Peyer's patch (tissue), 4 donors: ENCODE measurements at regions not wholly inside any gene's neighbourhood (a gene's known extent, or its start where the extent isn't known, plus 50 kb on each side); places are given as distances from the start of the nearest gene placed in this dataset.
A peak's percentile ranks its signal among the peaks of the same experiment; 100 is the strongest.

Source experiments
- DNase-seq, 3 donors: peaks; one replicate each; pipeline ENCODE4 v3.0.0-alpha.2; 2017 to 2019
- H3K27ac ChIP-seq, 4 donors: fragments of 200-600 bp; sonication (generic); one replicate each; pipeline ENCODE4 v1.5.1; 2016 to 2019
- H3K27me3 ChIP-seq, 2 donors: fragments of 200-600 bp; sonication (generic); one replicate each; pipeline ENCODE4 v1.5.1; 2019
- H3K36me3 ChIP-seq, 3 donors: fragments of 200-600 bp; sonication (generic); one replicate each; pipeline ENCODE4 v1.5.1; 2016 to 2019
- H3K4me1 ChIP-seq, 4 donors: fragments of 200-600 bp; sonication (generic); one replicate each; pipeline ENCODE4 v1.5.1; 2016 to 2019
- H3K4me3 ChIP-seq, 4 donors: fragments of 200-600 bp; sonication (generic); 1 replicate in 3 of 4; 2 replicates in 1 of 4; pipeline ENCODE4 v1.5.1; 2016 to 2019; ENCODE audit warnings: mild to moderate bottlenecking in 1 of 4
- H3K9me3 ChIP-seq, 4 donors: fragments of 200-600 bp; sonication (generic); one replicate each; pipeline ENCODE4 v1.5.1; 2016 to 2019; ENCODE audit warnings: mild to moderate bottlenecking in 1 of 4
- POLR2A ChIP-seq, 2 donors: fragments of 450-650 bp; IDR thresholded peaks; one replicate each; pipeline ENCODE4 v1.5.1; 2017; ENCODE audit warnings: antibody characterized with exemption in 2 of 2, mild to moderate bottlenecking in 2 of 2, moderate library complexity in 2 of 2
- TF ChIP-seq, protein P1 (sequence below), 6 experiments: fragments of 450-650 bp in 4 of 6; fragments of 200-600 bp in 2 of 6; sonication (generic) in 1 of 6; IDR thresholded peaks; one replicate each; pipeline ENCODE4 v1.5.1; 2017 to 2019; ENCODE audit warnings: antibody characterized with exemption in 6 of 6, mild to moderate bottlenecking in 3 of 6, moderate library complexity in 1 of 6

DNA sequence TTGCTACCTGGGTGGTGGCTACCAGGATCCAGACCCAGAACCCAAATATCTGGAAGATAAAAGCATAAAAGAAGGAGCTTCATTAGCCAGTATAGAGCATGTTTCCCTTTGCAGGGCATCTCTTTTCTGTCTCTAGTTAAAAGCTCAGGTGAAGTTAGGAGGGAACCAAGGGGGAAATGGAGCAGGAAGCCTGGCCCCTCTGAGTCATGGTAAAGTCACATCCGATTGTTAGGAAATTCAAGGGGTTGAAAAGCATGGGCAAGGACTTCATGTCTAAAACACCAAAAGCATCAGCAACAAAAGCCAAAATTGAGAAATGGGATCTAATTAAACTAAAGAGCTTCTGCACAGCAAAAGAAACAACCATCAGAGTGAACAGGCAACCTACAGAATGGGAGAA lies 126.9 kb downstream of the RPIA start:
- DNase-seq, result no peak
- Histone ChIP-seq H3K4me1 (no peaks in the 10 kb centered on the region), H3K27ac (no peak overlapping the region), H3K4me3 (no peak overlapping the region), H3K36me3 (no peaks in the 10 kb centered on the region), H3K9me3 (peaks cover 0 to 6% (median 3%) of the 10 kb centered on the region in 4 donors), H3K27me3 (no peaks in the 10 kb centered on the region)
- TF ChIP-seq, protein P1, sequence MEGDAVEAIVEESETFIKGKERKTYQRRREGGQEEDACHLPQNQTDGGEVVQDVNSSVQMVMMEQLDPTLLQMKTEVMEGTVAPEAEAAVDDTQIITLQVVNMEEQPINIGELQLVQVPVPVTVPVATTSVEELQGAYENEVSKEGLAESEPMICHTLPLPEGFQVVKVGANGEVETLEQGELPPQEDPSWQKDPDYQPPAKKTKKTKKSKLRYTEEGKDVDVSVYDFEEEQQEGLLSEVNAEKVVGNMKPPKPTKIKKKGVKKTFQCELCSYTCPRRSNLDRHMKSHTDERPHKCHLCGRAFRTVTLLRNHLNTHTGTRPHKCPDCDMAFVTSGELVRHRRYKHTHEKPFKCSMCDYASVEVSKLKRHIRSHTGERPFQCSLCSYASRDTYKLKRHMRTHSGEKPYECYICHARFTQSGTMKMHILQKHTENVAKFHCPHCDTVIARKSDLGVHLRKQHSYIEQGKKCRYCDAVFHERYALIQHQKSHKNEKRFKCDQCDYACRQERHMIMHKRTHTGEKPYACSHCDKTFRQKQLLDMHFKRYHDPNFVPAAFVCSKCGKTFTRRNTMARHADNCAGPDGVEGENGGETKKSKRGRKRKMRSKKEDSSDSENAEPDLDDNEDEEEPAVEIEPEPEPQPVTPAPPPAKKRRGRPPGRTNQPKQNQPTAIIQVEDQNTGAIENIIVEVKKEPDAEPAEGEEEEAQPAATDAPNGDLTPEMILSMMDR (IDR thresholded peaks at IDR 0.05), result no peak
- no peak for TF ChIP-seq POLR2A (IDR thresholded peaks at IDR 0.05)

DNA sequence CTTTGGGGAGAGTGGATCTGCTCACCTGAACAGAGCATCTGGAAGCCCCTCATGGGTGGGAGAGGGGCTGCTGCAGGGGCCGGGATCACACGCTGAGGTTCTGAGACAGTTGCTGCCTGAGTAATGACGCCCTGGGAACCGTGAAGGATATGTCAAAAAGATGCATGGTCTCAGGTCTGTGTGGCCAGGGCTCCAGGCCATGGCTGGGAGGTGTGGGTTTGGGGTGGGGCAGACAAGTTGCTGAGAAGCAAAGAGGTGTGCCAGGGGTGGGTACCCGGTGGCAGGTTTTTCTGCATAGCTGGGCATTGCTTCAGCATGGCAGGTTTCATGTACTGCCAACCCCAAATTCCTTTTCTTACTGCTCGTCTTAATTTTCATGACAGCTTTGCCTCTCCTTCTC lies 133.5 kb downstream of the RPIA start:
- Histone ChIP-seq H3K9me3 (no peaks in the 10 kb centered on the region), H3K4me1 (no peaks in the 10 kb centered on the region), H3K4me3 (no peak overlapping the region), H3K36me3 (no peaks in the 10 kb centered on the region), H3K27ac (no peak overlapping the region), H3K27me3 (no peaks in the 10 kb centered on the region)
- DNase-seq, result no peak
- TF ChIP-seq, protein P1 (IDR thresholded peaks at IDR 0.05), result no peak
- no peak for TF ChIP-seq POLR2A (IDR thresholded peaks at IDR 0.05)

DNA sequence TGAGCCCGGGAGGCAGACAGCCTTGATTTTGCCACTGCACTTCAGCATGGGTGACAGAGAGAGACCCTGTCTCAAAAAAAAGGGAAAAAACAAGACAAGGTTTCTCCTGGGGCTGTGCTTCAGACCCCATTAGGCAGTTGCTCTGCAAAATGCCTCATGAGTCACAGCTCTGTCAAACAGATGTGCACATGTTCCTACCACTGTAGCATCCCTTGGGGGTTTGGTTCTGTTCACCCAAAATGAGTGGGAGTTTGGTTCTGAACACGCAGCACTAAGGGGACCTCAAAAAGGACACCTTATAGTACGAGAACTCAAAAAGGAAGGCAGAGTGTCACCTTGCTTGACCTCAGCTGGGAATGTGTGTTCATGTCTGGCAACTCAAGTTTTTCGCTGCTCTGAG lies 134.9 kb downstream of the RPIA start:
- no peaks in the 10 kb centered on the region for H3K4me1 ChIP-seq
- H3K4me3 ChIP-seq, result no peak overlapping the region
- no peaks in the 10 kb centered on the region for H3K27me3 ChIP-seq
- H3K27ac ChIP-seq, result no peak overlapping the region
- no peaks in the 10 kb centered on the region for H3K36me3 ChIP-seq
- TF ChIP-seq, protein P1 (IDR thresholded peaks at IDR 0.05), result no peak
- no peak for TF ChIP-seq POLR2A (IDR thresholded peaks at IDR 0.05)
- DNase-seq, result no peak
- H3K9me3 ChIP-seq, result no peaks in the 10 kb centered on the region

DNA sequence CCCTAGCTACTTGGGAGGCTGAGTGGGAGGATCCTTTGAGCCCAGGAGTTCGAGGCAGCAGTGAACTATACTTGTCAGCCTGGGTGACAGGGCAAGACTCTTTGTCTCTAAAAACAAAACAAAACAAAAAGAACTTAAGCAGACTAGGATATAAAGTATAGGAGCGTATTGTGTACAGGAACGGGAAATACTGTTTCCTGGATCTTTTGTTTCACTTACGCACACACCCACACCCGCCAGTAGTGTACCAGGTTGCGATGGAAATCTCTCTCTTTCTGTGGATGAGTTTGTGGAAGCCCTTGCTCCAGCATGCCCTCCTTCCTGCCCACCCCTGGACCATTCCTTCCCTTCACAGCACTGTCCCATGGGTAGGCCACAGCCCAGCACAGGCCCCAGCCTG lies 136.3 kb downstream of the RPIA start:
- TF ChIP-seq, protein P1 (IDR thresholded peaks at IDR 0.05), result no peak
- no peak for TF ChIP-seq POLR2A (IDR thresholded peaks at IDR 0.05)
- no peak for DNase-seq
- Histone ChIP-seq H3K27me3 (no peaks in the 10 kb centered on the region), H3K9me3 (no peaks in the 10 kb centered on the region), H3K36me3 (no peaks in the 10 kb centered on the region), H3K27ac (peak overlapping the region in 1 of 4 donors; percentile 12), H3K4me3 (no peak overlapping the region), H3K4me1 (no peaks in the 10 kb centered on the region)

DNA sequence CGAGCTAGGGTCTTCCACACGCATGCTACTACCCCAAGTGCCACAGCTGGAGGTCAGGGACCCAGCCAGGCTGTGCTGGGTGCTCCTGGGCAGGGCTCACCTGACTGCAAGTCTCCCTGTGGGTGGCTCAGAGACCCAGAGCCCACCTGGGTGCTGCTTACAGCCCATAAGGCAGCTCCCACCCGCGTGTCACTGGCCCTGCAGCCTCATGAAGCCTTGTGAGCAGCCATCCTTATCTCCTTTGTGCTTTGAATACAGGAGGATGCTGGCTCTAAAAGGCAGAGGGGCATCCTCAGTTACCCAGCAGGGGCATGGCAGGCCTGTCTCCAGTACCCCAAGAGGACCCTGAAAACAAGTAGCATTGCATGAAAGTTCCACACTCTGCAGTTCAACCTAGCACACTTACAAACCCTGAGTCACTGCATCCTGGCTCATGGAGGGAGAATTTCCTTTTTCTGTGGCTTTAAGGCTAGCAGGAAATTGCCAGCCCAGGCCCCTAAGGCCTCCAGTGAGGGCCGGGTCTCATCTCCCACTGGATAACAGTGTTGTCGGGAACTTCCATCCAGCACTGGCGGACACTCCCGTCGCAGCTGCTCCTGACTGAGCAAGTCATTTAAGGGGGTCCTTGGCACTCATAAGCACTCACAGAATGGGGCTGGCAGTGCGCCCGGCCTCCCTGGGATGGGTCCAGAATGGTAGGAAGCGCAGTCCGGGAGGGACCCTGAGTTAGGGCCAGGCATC lies 137.1 kb downstream of the RPIA start:
- no peaks in the 10 kb centered on the region for H3K9me3 ChIP-seq
- H3K27ac ChIP-seq, result peak overlapping the region in 1 of 4 donors; percentile 12
- H3K4me3 ChIP-seq, result no peak overlapping the region
- H3K36me3 ChIP-seq, result no peaks in the 10 kb centered on the region
- TF ChIP-seq POLR2A (IDR thresholded peaks at IDR 0.05), result no peak
- TF ChIP-seq, protein P1 (IDR thresholded peaks at IDR 0.05), result no peak
- H3K4me1 ChIP-seq, result no peaks in the 10 kb centered on the region
- H3K27me3 ChIP-seq, result no peaks in the 10 kb centered on the region
- DNase-seq, result no peak
